GM10266 (cell line): ENCODE measurements at regions not wholly inside any gene's neighbourhood (a gene's known extent, or its start where the extent isn't known, plus 50 kb on each side); places are given as distances from the start of the nearest gene placed in this dataset.
"Not testable (repeated sequence)": the region's sequence is repeated elsewhere in the genome, so short reads cannot be mapped to it uniquely, and the experiment has no call there.

Experiments
- DNase-seq: peaks from one replicate; pipeline ENCODE4 v3.0.0; 2012; ENCODE audit errors: extremely low spot score
- TF ChIP-seq, protein P1 (sequence below): IDR thresholded peaks from 2 replicates; pipeline ENCODE4 v1.5.1; 2012; ENCODE audit warnings: mild to moderate bottlenecking, low read depth; ENCODE audit not compliant: control insufficient read depth, insufficient read depth; ENCODE audit errors: missing control alignments

DNA sequence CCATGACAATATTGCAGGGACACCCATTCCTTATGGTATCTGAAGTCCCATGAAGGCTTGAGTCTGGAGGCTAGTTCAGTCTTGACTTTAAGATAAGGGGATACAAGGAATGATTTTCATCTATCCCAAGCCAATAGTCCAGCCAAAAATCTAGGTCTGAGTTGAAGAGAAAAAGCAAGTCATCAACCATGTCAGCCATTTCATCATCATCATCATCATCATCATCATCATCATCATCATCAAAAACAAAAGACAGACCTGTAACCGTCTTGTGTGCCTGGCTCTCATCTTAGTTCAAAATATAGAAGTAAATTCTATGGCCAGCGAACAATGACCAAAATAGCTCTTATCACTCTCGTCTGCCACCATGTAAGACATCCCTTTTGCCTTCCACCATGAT is 59.5 kb upstream of the FAM90A26 start:
- not testable (repeated sequence) for DNase-seq

DNA sequence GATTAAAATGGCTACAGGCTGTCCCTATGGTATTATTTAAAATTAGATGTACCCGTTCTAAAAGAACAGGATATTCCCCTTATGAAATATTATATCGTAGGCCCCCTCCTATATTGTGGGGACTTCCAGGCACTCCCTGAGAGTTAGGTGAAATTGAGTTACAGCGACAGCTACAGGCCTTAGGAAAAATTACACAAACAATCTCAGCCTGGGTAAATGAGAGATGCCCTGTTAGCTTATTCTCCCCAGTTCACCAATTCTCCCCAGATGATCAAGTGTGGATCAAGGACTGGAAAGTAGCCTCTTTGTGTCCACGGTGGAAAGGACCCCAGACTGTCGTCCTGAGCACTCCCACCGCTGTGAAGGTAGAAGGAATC is 67.1 kb upstream of the FAM90A26 start:
- not testable (repeated sequence) for DNase-seq

DNA sequence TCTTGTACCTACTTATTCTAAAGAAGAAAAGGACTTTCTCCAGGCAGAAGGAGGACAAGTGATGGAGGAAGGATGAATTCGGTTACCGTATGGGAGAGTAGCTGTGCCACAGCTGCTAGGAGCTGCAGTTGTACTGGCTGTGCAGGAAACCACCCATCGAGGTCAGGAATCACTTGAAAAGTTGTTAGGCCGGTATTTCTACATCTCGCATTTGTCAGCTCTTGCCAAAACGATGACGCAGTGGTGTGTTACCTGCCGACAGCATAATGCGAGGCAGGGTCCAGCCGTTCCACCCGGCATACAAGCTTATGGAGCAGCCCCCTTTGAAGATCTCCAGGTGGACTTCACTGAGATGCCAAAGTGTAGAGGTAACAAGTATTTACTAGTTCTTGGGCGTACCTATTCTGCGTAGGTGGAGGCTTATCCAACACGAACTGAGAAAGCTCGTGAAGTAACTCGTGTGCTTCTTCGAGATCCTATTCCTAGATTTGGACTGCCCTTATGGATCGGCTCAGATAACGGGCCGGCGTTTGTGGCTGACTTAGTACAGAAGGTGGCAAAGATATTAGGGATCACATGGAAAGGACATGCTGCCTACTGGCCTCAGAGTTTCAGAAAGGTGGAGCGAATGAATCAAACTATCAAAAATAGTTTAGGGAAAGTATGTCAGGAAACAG is 67.6 kb upstream of the FAM90A26 start:
- not testable (repeated sequence) for DNase-seq

DNA sequence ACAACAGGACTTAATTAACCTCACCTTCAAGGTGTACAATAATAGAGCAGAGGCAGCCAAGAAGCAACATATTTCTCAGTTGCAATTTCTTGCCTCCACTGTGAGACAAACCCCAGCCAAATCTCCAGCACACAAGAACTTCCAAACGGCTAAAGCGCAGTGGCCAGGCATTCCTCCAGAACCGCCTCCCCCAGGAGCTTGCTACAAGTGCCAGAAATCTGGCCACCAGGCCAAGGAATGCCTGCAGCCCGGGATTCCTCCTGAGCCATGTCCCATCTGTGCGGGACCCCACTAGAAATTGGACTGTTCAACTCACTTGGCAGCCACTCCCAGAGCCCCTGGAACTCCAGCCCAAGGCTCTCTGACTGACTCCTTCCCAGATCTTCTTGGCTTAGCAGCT is 73.9 kb upstream of the FAM90A26 start:
- DNase-seq: not testable (repeated sequence)

DNA sequence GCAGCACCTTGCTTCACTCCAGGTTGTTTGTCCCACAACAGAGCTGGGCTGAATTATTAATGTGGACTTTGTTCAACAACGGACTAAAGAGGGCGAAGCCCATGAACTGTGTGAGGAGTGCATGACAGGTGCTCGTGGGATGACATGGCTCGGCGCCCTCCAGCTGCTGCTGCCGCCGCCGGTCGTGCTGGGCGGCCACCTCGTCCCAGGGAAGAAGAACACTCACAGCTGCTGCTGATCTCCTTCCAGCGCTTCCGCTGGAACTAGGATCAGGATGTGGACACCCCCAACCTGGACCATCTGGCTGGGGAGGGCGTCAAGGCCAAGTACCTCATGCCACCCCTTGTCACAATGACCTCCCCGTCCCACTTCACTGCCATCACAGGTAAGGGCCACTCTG is 91.4 kb upstream of the FAM90A26 start:
- not testable (repeated sequence) for DNase-seq

DNA sequence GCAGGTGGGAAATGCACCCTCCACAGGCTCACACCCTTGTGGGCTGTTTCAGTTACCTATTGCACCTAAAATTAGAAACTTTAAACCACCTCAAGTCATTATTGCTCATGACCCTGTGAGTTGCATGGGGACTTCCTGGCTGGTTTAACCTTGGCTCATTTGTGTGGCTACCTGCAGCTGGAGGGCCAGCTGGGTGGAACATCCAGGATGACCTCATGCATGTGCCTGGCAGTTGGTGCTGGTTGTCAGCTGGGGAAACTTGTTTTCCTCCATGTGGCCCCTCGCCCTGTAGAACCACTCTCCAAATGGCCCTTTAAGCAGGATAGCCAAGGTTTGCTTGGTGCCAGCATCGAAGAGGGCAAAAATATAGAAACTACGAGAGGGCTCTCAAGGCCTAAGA is 93.2 kb upstream of the FAM90A26 start:
- not testable (repeated sequence) for DNase-seq

DNA sequence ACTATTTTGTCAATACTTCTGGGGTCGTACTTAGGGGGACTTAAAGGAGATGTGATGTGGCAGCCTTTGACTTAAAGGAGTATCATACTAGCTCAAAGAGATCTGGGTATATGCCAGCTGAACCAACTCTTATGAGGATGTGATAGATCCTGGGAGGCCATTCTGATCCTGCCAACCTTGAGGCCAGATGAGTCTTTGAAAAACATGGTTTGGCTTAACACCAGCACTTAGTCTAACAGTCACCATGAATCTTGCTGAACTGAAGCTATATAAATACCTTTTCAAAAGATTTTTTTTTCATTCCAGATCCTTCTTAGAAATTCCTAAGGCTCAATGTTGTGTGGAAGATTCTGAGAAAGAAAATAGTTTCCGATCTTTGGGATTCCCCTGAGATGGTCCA is 93.7 kb upstream of the FAM90A26 start:
- DNase-seq: not testable (repeated sequence)

DNA sequence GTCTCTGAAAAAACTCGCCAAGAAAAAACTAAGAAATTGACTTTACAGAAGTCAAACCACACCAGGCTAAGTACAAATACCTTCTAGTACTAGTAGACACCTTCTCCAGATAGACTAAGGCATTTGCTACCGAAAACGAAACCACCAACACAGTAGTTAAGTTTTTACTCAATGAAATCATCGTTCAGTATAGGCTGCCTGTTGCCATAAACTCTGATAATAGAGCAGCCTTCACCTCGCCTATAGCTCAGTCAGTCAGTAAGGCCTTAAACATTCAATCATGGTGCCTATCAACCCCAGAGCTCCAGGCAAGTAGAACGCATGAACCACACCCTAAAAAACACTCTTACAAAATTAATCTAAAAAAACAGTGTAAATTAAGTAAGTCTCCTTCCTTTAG is 96.8 kb upstream of the FAM90A26 start:
- not testable (repeated sequence) for DNase-seq

DNA sequence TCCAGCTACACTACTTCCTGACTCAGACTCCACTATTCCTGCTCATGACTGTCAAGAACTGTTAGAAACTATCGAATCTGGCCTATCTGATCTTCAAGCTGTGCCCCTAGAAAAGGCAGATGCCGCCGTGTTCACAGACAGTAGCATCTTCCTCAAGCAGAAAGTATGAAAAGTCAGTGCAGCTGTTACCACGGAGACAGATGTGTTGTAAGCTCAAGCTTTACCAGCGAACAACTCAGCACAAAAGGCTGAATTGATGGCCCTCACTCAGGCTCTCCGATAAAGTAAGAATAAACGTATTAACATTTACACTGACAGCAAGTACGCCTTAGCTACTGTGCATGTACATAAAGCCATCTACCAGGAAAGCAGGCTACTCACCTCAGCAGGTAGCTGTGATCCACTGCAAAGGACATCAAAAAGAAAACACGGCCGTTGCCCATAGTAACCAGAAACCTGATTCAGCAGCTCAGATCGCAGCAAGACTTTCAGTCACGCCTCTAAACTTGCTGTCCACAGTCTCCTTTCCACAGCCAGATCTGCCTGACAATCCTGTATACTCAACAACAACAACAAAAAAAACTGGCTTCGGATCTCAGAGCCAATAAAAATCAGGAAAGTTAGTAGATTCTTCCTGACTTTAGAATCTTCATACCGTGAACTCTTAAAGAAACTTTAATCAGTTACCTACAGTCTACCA is 97.5 kb upstream of the FAM90A26 start:
- not testable (repeated sequence) for DNase-seq

DNA sequence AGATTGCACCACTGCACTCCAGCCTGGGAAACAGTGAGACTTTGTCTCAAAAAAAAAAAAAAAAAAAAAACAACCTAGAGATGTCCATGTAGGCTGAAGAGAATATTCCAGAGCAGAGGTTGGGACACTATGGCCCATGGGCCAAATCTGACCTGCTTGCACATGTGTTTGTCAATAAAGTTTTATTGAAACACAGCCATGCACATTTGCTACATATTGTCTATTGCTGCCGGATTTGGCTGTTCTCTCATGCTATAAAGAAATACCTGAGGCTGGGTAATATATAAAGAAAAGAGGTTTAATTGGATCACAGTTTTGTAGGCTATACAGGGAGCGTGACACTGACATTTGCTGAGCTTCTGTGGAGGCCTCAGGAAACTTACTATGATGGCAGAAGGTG is 102.3 kb upstream of the FAM90A26 start:
- not testable (repeated sequence) for DNase-seq

DNA sequence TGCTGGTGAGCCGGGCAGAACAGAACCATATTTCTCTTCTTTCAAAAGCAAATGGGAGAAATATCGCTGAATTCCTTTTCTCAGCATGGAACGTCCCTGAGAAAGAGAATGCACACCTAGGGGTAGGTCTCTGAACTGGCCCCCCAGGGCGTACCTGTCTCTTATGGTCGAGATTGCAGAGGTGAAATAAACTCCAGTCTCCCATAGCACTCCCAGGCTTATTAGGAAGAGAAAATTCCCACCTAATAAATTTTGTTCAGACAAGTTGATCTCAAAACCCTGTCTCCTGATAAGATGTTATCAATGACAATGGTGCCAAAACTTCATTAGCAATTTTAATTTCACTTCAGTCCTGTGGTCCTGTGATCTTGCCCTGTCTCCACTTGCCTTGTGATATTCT is 106.6 kb upstream of the FAM90A26 start:
- not testable (repeated sequence) for DNase-seq

DNA sequence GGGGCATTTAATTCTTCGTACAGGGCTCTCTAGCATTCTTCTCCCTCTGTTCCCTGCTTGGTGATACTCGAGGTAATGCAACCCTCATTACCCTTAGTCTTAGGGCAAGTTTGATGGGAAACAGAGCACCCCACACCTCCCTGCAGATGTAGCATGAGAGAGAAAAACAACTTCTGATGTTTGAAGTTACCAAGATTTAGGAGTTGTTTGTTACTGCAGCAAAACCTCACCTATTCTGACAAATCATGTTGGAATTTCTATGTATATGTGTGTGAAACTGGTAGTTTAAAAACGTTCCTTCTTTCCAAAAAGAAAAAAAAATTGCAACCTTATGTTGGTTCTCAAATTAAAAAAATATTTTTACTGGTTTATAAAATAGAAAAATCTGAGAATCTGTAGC is 145.3 kb upstream of the FAM90A26 start:
- not testable (repeated sequence) for DNase-seq

DNA sequence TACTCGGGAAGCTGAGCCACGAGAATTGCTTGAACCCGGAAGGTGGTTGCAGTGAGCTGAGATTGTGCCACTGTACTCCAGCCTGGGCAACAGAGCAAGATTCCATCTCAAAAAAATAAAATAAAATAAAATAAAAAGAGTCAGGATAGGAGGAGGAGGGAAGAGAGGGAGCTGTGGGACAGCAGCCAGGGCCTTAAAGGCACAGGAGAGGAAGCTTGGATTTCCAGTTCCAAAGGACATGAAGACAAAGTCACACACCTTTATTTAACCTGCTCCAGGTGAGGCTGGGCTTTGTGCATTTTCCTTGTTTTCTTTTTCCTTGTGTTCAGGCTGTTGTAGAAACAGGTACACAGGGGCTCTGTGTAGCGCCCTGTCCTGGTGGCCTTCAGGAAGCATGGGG is 138.2 kb upstream of the HMX1 start:
- DNase-seq: not testable (repeated sequence)

DNA sequence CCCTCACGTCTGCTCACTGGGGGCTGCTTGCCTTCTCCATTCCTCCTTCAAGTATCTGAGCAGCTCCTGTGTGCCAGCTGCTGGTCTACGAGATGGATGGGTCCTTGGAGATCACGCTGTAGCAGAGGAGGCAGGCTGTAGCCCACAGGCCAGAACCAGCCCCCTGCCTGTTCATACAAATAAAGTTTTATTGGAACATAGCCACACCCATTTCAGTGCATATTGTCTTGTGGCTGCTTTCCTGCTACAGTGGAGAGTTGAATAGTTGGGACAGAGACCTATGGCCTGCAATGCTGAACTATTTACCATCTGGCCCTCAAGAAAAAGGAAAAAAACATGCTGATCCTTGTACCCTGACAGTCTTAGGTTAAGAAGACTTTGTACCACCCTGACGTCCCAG is 136.8 kb upstream of the HMX1 start:
- DNase-seq: not testable (repeated sequence)

DNA sequence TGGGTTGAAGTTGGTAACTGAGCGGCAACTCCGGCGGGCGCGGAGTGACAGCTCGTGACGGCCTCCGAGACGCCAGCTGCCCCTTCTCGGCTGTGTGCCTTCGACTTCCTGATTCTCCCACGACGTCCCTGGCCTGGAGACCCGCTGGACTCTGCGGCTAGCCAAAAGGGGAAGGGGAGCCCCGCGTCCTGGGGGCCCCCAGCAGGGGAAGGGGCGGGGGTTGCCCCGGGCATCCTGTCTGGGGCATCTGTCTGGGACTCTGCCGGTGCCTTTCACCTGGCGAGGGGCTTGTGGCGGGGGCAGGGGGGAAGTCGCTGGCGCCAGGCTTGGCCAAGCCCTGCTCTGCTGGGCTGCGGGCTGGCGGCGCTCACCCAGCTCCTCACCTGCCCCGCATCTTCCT is 129.5 kb upstream of the HMX1 start:
- DNase-seq: not testable (repeated sequence)

DNA sequence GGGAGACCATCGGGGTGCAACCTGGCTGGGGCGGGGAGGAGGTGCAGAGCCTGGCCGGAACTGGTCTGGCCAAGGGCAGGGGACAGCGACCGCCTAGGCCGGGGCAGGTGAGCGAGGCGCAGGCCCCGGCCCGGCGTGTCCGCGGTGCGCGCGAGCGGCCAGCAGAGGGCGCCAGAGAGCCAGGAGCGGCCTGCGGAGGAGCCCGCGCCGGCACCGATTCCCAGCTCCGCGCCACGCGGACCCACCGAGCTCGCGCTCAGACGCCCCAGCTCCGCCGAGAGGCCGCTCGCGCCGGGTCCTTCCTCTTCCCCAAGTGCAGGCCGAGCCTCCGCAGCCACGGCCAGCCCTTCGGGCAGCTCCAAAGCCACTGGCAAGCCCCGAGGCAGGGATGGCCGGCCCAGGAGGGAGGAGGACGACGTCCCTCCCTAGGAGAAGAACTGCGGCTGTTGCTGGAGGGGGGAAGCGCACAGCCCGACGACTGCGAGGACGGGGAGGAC is 128.9 kb upstream of the HMX1 start:
- peak; percentile 47 for DNase-seq
- TF ChIP-seq, protein P1, sequence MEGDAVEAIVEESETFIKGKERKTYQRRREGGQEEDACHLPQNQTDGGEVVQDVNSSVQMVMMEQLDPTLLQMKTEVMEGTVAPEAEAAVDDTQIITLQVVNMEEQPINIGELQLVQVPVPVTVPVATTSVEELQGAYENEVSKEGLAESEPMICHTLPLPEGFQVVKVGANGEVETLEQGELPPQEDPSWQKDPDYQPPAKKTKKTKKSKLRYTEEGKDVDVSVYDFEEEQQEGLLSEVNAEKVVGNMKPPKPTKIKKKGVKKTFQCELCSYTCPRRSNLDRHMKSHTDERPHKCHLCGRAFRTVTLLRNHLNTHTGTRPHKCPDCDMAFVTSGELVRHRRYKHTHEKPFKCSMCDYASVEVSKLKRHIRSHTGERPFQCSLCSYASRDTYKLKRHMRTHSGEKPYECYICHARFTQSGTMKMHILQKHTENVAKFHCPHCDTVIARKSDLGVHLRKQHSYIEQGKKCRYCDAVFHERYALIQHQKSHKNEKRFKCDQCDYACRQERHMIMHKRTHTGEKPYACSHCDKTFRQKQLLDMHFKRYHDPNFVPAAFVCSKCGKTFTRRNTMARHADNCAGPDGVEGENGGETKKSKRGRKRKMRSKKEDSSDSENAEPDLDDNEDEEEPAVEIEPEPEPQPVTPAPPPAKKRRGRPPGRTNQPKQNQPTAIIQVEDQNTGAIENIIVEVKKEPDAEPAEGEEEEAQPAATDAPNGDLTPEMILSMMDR: peak; percentile 73

DNA sequence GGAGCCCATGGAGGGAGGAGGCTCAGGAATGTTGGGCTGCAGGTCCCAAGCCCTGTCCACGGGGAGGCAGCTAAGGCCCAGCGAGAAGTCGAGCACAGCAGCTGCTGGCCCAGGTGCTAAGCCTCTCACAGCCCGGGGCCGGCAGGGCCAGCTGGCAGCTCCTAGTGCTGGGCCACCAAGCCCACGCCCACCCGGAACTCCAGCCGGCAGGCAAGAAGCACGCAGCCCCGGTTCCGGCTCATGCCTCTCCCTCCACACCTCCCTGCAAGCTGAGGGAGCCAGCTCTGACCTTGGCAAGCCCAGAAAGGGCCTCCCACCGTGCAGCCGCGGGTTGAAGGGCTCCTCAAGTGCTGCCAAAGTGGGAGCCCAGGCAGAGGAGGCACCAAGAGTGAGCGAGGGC is 121.3 kb upstream of the HMX1 start:
- DNase-seq: not testable (repeated sequence)

DNA sequence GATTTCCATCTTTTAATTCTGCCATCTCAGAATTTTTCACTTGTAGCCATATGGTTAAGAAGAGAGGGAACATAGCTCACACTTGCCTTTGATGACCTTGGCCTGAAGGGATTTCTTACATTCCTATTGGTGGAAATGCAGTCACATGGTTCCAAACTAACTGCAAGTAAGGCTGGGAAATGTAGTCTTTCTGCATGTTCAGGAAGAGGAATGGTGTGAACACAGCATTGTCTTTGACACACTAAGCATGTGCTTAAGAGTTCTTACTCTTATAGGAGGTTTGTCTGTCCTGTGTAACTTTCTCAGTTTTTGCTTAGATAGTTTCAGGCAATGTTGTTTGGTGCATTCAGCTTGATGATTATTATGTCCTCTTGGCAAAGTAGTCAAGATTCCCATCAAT is 119.8 kb upstream of the HMX1 start:
- DNase-seq: not testable (repeated sequence)

DNA sequence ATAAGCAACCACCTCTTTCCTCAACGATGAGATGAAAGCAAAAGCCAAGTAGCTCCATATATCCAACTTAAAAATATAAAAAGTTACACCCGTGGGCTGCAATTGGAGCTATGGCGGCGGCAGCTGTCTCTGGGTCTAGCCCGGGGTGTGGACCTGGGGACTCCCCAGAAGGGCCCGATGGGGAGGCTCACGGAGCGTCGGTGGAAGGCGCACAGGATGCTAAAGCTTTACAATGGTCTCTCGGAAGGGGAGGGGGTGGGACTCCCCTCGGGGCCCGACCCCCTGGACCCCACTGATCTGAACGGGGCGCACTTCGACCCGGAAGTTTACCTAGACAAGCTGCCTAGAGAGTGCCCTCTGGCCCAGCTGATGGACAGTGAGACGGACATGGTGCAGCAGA is 118.7 kb upstream of the HMX1 start:
- DNase-seq: not testable (repeated sequence)

DNA sequence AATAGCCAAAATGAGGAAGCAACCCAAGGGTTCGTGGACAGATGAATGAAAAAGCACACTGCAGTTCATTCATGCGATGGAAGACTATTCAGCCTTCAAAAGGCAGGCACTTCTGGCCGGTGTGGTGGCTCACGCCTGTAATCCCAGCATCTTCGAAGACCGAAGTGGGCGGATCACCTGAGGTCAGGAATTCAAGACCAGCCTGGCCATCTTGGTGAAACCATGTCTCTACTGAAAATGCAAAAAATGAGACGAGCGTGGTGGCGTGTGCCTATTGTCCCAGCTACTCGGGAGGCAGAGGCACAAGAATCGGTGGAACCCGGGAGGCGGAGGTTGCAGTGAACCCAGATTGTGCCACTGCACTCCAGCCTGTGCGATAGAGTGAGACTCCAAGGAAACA is 114.1 kb upstream of the HMX1 start:
- not testable (repeated sequence) for DNase-seq

DNA sequence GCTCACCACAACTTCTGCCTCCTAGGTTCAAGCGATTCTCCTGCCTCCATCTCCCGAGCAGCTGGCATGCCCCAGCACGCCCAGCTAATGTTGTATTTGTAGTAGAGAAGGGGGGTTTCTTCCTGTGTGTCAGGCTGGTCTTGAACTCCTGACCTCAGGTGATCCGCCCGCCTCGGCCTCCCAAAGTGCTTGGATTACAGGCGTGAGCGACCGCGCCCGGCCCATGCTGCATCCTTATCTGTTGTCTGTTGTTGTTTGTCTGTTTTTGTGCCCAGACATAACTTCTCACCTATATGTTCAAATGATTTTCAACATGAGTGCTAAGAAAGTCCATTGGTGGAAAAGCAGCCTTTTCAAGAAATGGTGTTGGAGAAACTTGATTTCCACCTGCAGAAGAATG is 113.0 kb upstream of the HMX1 start:
- DNase-seq: not testable (repeated sequence)
